K562 (cell line): ENCODE measurements at regions not wholly inside any gene's neighbourhood (a gene's known extent, or its start where the extent isn't known, plus 50 kb on each side); places are given as distances from the start of the nearest gene placed in this dataset.

ENCODE experiments used
- ATAC-seq: fragments of 200-7000 bp; cut with Tn5 transposase; 3 replicates; pipeline ENCODE4 v1.9.1; 2020; ENCODE audit warnings: moderate library complexity
- BruUV-seq: library from RNA; stranded (reverse); fragments of 400-500 nt; replicated peaks from 2 replicates; lab custom pipeline; 2021; lab: Mats Ljungman, UMichigan
- CTCF ChIA-PET: fragments of 300-600 bp; formaldehyde crosslinking; extraction: SDS; loops from one replicate; lab custom pipeline; 2021; ENCODE audit warnings: low intra/inter-chr PET ratio; lab: Yijun Ruan, JAX
- POLR2A ChIA-PET: fragments of 300-600, 350-650 bp; sonication (Branson Sonifier 250); formaldehyde crosslinking; extraction: SDS; loops from one replicate; lab custom pipeline; 2021; ENCODE audit warnings: antibody characterized with exemption, inconsistent platforms; lab: Yijun Ruan, JAX
- DNase-seq, 4 experiments: peaks; one replicate each; pipeline versions ENCODE4 v3.0.0 to v3.0.0-alpha.2; 2011 to 2018; ENCODE audit warnings: low spot score in 3 of 4, mixed read lengths in 3 of 4; ENCODE audit errors: extremely low read depth in 1 of 4
- FAIRE-seq: peaks from 2 replicates; lab custom pipeline; 2011; peaks lifted over from hg19 to GRCh38; lab: Jason Lieb, UNC
- H2AFZ ChIP-seq: 2 replicates; pipeline ENCODE4 v1.6.0; 2011; ENCODE audit warnings: low read depth, low read length, control low read depth, inconsistent platforms
- H3K27ac ChIP-seq: fragments of 200-600 bp; 3 replicates; pipeline ENCODE4 v1.8.0; 2011; ENCODE audit warnings: low read depth, mild to moderate bottlenecking, control low read depth, inconsistent platforms, low read length, moderate library complexity, mixed read lengths; ENCODE audit errors: extremely low read depth
- H3K27me3 ChIP-seq, 2 experiments: fragments of 300-600 bp in 1 of 2; 2 replicates in 1 of 2; 3 replicates in 1 of 2; pipeline versions ENCODE4 v1.6.0 to v1.8.0; 2011; ENCODE audit warnings: inconsistent platforms in 2 of 2, low read length in 2 of 2, mild to moderate bottlenecking in 1 of 2, mixed read lengths in 1 of 2, moderate library complexity in 1 of 2; ENCODE audit not compliant: control insufficient read depth in 2 of 2, insufficient read depth in 2 of 2
- H3K36me3 ChIP-seq: fragments of 300-600 bp; 3 replicates; pipeline ENCODE4 v1.8.0; 2011; ENCODE audit warnings: mild to moderate bottlenecking, low read length, inconsistent platforms; ENCODE audit not compliant: control insufficient read depth, insufficient read depth
- H3K4me1 ChIP-seq, 2 experiments: fragments of 200-600 bp in 1 of 2; replicated peaks in 1 of 2; 2 replicates in 1 of 2; 3 replicates in 1 of 2; pipeline versions ENCODE4 v1.5.1 to v1.8.0; 2011; ENCODE audit warnings: inconsistent platforms in 2 of 2, low read length in 2 of 2, mild to moderate bottlenecking in 1 of 2, mixed read lengths in 1 of 2, moderate library complexity in 1 of 2; ENCODE audit not compliant: control insufficient read depth in 2 of 2, insufficient read depth in 2 of 2
- H3K4me2 ChIP-seq: 2 replicates; pipeline ENCODE4 v1.6.1; 2011; ENCODE audit warnings: low read length, control low read depth, inconsistent platforms, mixed read lengths; ENCODE audit not compliant: insufficient read depth
- H3K4me3 ChIP-seq: fragments of 200-600 bp; sonication (generic), shearing (Covaris generic); 2 replicates; pipeline ENCODE4 v1.5.1; 2016; ENCODE audit warnings: control low read depth, inconsistent platforms
- H3K79me2 ChIP-seq: fragments of 200-600 bp; 3 replicates; pipeline ENCODE4 v1.8.0; 2011; ENCODE audit warnings: low read length, inconsistent platforms; ENCODE audit not compliant: control insufficient read depth, insufficient read depth
- H3K9ac ChIP-seq, 2 experiments: 2 replicates each; pipeline versions ENCODE4 v1.6.0 to v1.6.1; 2011; ENCODE audit warnings: low read depth in 2 of 2, low read length in 2 of 2, control low read depth in 1 of 2, inconsistent platforms in 1 of 2, mild to moderate bottlenecking in 1 of 2, mixed read lengths in 1 of 2; ENCODE audit not compliant: insufficient read depth in 1 of 2
- H3K9me1 ChIP-seq: one replicate; pipeline ENCODE4 v1.6.0; 2011; ENCODE audit warnings: inconsistent platforms, mild to moderate bottlenecking, low read length, moderate library complexity; ENCODE audit not compliant: control insufficient read depth, insufficient read depth
- H3K9me3 ChIP-seq: replicated peaks from 2 replicates; pipeline ENCODE4 v1.5.1; 2011; ENCODE audit warnings: low read depth, low read length, inconsistent platforms; ENCODE audit not compliant: control insufficient read depth, insufficient read depth
- H4K20me1 ChIP-seq: replicated peaks from 2 replicates; pipeline ENCODE4 v1.6.1; 2011; ENCODE audit warnings: low read length, inconsistent platforms, mixed read lengths; ENCODE audit not compliant: control insufficient read depth, insufficient read depth
- CCAR2 ChIP-seq: fragments of 200-400 bp; formaldehyde crosslinking; IDR thresholded peaks from 2 replicates; pipeline ENCODE4 v1.6.1; 2017; ENCODE audit warnings: mild to moderate bottlenecking, low read depth, low read length
- CHD2 ChIP-seq: IDR thresholded peaks from 2 replicates; pipeline ENCODE4 v1.6.1; 2011; ENCODE audit warnings: low read depth, low read length
- E2F1 ChIP-seq: sonication (generic); formaldehyde crosslinking; IDR thresholded peaks from 2 replicates; pipeline ENCODE4 v1.8.1; 2023; ENCODE audit warnings: mild to moderate bottlenecking, missing genetic modification reagents, moderate library complexity
- GTF2A2 ChIP-seq: IDR thresholded peaks from 2 replicates; pipeline ENCODE4 v1.6.1; 2016; ENCODE audit warnings: mild to moderate bottlenecking, missing genetic modification characterization, missing compliant biosample characterization
- HOXB6 ChIP-seq: fragments of 250-450 bp; sonication (Bioruptor Pico); IDR thresholded peaks from 2 replicates; pipeline ENCODE4 v1.5.1; 2022; ENCODE audit warnings: mild to moderate bottlenecking, borderline replicate concordance
- PYGO2 ChIP-seq: fragments of 450-650 bp; IDR thresholded peaks from 2 replicates; pipeline ENCODE4 v1.6.1; 2016; ENCODE audit warnings: mild to moderate bottlenecking, missing genetic modification characterization, moderate library complexity, missing compliant biosample characterization
- RFX7 ChIP-seq: fragments of 250-450 bp; sonication (Bioruptor Pico); IDR thresholded peaks from 2 replicates; pipeline ENCODE4 v1.5.1; 2021; ENCODE audit warnings: mild to moderate bottlenecking
- SRF ChIP-seq, 2 experiments: fragments of 250-450, 450-650 bp in 1 of 2; sonication (Bioruptor Pico) in 1 of 2; sonication (generic) in 1 of 2; formaldehyde crosslinking; IDR thresholded peaks; 2 replicates each; pipeline versions ENCODE4 v1.5.0 to v1.5.1; 2020 to 2022; ENCODE audit warnings: mild to moderate bottlenecking in 1 of 2, missing genetic modification reagents in 1 of 2
- ZNF232 ChIP-seq: sonication (generic); formaldehyde crosslinking; IDR thresholded peaks from 2 replicates; pipeline ENCODE4 v1.8.0; 2022; ENCODE audit warnings: mild to moderate bottlenecking, missing genetic modification reagents
- ZNF354B ChIP-seq: fragments of 250-450 bp; sonication (Bioruptor Pico); IDR thresholded peaks from 2 replicates; pipeline ENCODE4 v1.4.0; 2020
- WGBS: fragments of 100-300 bp; shearing (Covaris generic); methylation state at CpG from one replicate; pipeline ENCODE4 v1.1.6; 2016; ENCODE audit warnings: low coverage, mixed read lengths; ENCODE audit not compliant: insufficient coverage; ENCODE audit errors: missing lambda C conversion rate; 5-methylcytosine and 5-hydroxymethylcytosine counted together
- in situ Hi-C: fragments of 300-500 bp; cut with MboI; formaldehyde crosslinking; loops from 4 replicates; pipeline ENCODE4 v1.15.0; 2018; ENCODE audit warnings: inconsistent platforms, mixed read lengths
- intact Hi-C: fragments of 100-400 bp; cut with micrococcal nuclease; formaldehyde crosslinking; loops from 2 replicates; pipeline ENCODE4 v1.14.2; 2022
- TF ChIP-seq, protein P1 (sequence below), 3 experiments: IDR thresholded peaks in 2 of 3; conservative IDR thresholded peaks in 1 of 3; 2 replicates each; pipeline ENCODE4 v1.5.1; 2011 to 2012; ENCODE audit warnings: low read length in 3 of 3, mild to moderate bottlenecking in 3 of 3, control low read depth in 2 of 3, improper control_type of control experiment in 1 of 3, inconsistent platforms in 1 of 3, low read depth in 1 of 3, mixed read lengths in 1 of 3, moderate library complexity in 1 of 3; ENCODE audit not compliant: insufficient read depth in 2 of 3
- TF ChIP-seq, protein P2 (sequence below), 2 experiments: fragments of 150-350 bp in 1 of 2; IDR thresholded peaks; 2 replicates each; pipeline ENCODE4 v1.6.1; 2012 to 2016; ENCODE audit warnings: low read depth in 2 of 2, low read length in 2 of 2, mild to moderate bottlenecking in 1 of 2, moderate library complexity in 1 of 2
- TF ChIP-seq, protein P3 (sequence below): fragments of 200-800 bp; sonication (Bioruptor generic); IDR thresholded peaks from 2 replicates; pipeline ENCODE4 v1.6.1; 2017; ENCODE audit warnings: missing genetic modification characterization, missing compliant biosample characterization

DNA sequence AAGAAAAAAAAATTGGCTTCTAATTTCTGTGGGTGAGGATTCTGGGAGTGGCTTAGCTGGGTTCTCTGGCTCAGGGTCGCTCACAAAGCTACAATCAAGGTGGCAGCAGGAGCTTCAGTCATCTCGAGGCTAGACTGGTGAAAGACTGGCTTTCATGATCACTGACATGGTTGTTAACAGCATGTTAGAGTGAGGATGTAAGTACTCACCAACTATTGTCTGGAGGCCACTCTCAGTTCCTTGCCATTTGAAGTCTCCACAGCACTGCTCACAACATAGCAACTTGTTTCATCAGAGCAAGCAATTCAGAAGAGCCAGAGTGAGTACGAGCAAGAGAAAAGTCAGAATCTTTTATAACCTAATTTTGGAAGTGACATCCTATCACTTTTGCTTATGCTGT, 145.7 kb upstream of the PRSS16 start (continued):
- TF ChIP-seq PYGO2 (tag), result no peak
- TF ChIP-seq E2F1, result no peak
- TF ChIP-seq ZNF354B (CRISPR knock-in tag), result no peak
- no peak for TF ChIP-seq CHD2
- TF ChIP-seq SRF (CRISPR knock-in tag; IDR thresholded peaks at IDR 0.05), result no peak
- TF ChIP-seq HOXB6 (CRISPR knock-in tag), result no peak

DNA sequence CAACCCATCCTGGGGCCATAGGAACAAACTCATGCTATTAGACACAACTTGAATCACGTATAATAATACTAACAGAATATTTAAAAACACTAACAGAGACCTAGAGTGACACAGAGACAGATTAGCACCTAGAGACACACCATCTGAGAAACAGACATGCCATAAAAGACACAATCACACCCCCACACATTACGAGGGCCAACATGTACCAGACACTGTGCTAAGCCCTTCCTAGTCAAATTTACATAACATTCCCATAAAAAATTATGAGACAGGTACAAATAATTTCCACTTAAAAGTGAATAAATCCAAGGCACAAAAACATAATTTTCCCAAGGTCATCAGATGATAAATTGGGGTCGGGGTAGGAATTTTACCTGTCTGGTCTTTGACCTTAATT, 141.1 kb upstream of the PRSS16 start:
- ChIA-PET CTCF (interaction anchor here (0.7 kb wide), 1 partner anchor 362 kb away, joined by 3 read pairs; no protein-coding TSS in a partner anchor), POLR2A (no interaction called here)
- BruUV-seq, result no TSS peak

More for the DNA sequence above, 141.1 kb upstream of the PRSS16 start:
- Histone ChIP-seq H3K9me3 (no peaks in the 10 kb centered on the region), H4K20me1 (no peaks in the 10 kb centered on the region), H3K4me2 (no peak overlapping the region)
- WGBS, result 72% methylated on average over 3 of the region's 3 CpGs
- TF ChIP-seq, protein P1, sequence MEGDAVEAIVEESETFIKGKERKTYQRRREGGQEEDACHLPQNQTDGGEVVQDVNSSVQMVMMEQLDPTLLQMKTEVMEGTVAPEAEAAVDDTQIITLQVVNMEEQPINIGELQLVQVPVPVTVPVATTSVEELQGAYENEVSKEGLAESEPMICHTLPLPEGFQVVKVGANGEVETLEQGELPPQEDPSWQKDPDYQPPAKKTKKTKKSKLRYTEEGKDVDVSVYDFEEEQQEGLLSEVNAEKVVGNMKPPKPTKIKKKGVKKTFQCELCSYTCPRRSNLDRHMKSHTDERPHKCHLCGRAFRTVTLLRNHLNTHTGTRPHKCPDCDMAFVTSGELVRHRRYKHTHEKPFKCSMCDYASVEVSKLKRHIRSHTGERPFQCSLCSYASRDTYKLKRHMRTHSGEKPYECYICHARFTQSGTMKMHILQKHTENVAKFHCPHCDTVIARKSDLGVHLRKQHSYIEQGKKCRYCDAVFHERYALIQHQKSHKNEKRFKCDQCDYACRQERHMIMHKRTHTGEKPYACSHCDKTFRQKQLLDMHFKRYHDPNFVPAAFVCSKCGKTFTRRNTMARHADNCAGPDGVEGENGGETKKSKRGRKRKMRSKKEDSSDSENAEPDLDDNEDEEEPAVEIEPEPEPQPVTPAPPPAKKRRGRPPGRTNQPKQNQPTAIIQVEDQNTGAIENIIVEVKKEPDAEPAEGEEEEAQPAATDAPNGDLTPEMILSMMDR (IDR thresholded peaks at IDR 0.05 in 2 of 3, conservative IDR thresholded peaks at IDR 0.05 in 1 of 3; ENCODE audit: insufficient read depth in 2 of 3, low read depth in 1 of 3, low read length in 3 of 3), result no peak
- TF ChIP-seq GTF2A2 (tag) (no peak), PYGO2 (tag) (no peak), RFX7 (no peak), CCAR2 (no peak), ZNF232 (CRISPR knock-in tag) (no peak)
- TF ChIP-seq, protein P2, sequence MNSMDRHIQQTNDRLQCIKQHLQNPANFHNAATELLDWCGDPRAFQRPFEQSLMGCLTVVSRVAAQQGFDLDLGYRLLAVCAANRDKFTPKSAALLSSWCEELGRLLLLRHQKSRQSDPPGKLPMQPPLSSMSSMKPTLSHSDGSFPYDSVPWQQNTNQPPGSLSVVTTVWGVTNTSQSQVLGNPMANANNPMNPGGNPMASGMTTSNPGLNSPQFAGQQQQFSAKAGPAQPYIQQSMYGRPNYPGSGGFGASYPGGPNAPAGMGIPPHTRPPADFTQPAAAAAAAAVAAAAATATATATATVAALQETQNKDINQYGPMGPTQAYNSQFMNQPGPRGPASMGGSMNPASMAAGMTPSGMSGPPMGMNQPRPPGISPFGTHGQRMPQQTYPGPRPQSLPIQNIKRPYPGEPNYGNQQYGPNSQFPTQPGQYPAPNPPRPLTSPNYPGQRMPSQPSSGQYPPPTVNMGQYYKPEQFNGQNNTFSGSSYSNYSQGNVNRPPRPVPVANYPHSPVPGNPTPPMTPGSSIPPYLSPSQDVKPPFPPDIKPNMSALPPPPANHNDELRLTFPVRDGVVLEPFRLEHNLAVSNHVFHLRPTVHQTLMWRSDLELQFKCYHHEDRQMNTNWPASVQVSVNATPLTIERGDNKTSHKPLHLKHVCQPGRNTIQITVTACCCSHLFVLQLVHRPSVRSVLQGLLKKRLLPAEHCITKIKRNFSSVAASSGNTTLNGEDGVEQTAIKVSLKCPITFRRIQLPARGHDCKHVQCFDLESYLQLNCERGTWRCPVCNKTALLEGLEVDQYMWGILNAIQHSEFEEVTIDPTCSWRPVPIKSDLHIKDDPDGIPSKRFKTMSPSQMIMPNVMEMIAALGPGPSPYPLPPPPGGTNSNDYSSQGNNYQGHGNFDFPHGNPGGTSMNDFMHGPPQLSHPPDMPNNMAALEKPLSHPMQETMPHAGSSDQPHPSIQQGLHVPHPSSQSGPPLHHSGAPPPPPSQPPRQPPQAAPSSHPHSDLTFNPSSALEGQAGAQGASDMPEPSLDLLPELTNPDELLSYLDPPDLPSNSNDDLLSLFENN (IDR thresholded peaks at IDR 0.05; ENCODE audit: low read depth in 2 of 2, low read length in 2 of 2), result no peak
- TF ChIP-seq, protein P3, sequence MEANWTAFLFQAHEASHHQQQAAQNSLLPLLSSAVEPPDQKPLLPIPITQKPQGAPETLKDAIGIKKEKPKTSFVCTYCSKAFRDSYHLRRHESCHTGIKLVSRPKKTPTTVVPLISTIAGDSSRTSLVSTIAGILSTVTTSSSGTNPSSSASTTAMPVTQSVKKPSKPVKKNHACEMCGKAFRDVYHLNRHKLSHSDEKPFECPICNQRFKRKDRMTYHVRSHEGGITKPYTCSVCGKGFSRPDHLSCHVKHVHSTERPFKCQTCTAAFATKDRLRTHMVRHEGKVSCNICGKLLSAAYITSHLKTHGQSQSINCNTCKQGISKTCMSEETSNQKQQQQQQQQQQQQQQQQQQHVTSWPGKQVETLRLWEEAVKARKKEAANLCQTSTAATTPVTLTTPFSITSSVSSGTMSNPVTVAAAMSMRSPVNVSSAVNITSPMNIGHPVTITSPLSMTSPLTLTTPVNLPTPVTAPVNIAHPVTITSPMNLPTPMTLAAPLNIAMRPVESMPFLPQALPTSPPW (CRISPR knock-in tag), result no peak
- TF ChIP-seq, all 486 proteins: peak for 0
- Histone ChIP-seq H3K27me3 (no peaks in the 10 kb centered on the region), H3K27ac (no peak overlapping the region), H3K4me3 (no peak overlapping the region), H3K9me1 (no peaks in the 10 kb centered on the region), H3K79me2 (no peaks in the 10 kb centered on the region), H2AFZ (no peak overlapping the region), H3K9ac (no peak overlapping the region), H3K4me1 (no peaks in the 10 kb centered on the region), H3K36me3 (peaks cover 18% of the 10 kb centered on the region; the same call in 2 of the 3 replicates)
- intact Hi-C loops, result no loop called here
- DNase-seq (no peak), FAIRE-seq (no peak), ATAC-seq (no peak)
- in situ Hi-C loops, result loop anchor here (25.0 kb wide), 1 partner anchor 769 kb away; no protein-coding TSS in a partner anchor
